ENCODE measurements at regions not wholly inside any gene's neighbourhood (a gene's known extent, or its start where the extent isn't known, plus 50 kb on each side); places are given as distances from the start of the nearest gene placed in this dataset.

GRCh38 chr6:137733372-137733771 lies 133.7 kb upstream of the TNFAIP3 start:
- TF ChIP-seq CTCF (IDR thresholded peaks at IDR 0.05) (no peak), POLR2A (IDR thresholded peaks at IDR 0.05) (no peak)

Data from lower leg skin (tissue), 3 donors.